BE2C (cell line): ENCODE measurements at regions not wholly inside any gene's neighbourhood (a gene's known extent, or its start where the extent isn't known, plus 50 kb on each side); places are given as distances from the start of the nearest gene placed in this dataset.

ENCODE experiments used
- DNase-seq: peaks from one replicate; pipeline ENCODE4 v3.0.0-alpha.2; 2020
- H3K27me3 ChIP-seq: fragments of 250-450 bp; sonication (Bioruptor Pico); 2 replicates; pipeline ENCODE4 v1.5.1; 2020; ENCODE audit warnings: mild to moderate bottlenecking
- H3K36me3 ChIP-seq: fragments of 250-450 bp; sonication (Bioruptor Pico); 2 replicates; pipeline ENCODE4 v1.5.1; 2020; ENCODE audit warnings: mild to moderate bottlenecking
- H3K4me1 ChIP-seq: fragments of 250-450 bp; sonication (Bioruptor Pico); 2 replicates; pipeline ENCODE4 v1.5.1; 2020
- H3K4me3 ChIP-seq: 2 replicates; pipeline ENCODE4 v1.5.1; 2011; ENCODE audit warnings: low read depth, low read length
- H3K9me3 ChIP-seq: fragments of 250-450 bp; sonication (Bioruptor Pico); 2 replicates; pipeline ENCODE4 v1.5.1; 2020
- CTCF ChIP-seq: IDR thresholded peaks from 2 replicates; pipeline ENCODE4 v1.5.1; 2012; ENCODE audit warnings: mild to moderate bottlenecking, low read depth, low read length

- Histone ChIP-seq H3K4me1 (no peaks in the 10 kb centered on the region), H3K27me3 (no peaks in the 10 kb centered on the region), H3K36me3 (no peaks in the 10 kb centered on the region), H3K9me3 (no peaks in the 10 kb centered on the region; the same call in 1 of the 2 replicates), H3K4me3 (no peak overlapping the region)
- no peak for TF ChIP-seq CTCF
- no peak for DNase-seq
Observed at GRCh38 chr6:137685798-137686375, 181.2 kb upstream of the TNFAIP3 start.

GRCh38 chr6:137687818-137688217 is 179.2 kb upstream of the TNFAIP3 start:
- Histone ChIP-seq H3K4me1 (no peaks in the 10 kb centered on the region), H3K9me3 (no peaks in the 10 kb centered on the region; the same call in 1 of the 2 replicates), H3K27me3 (no peaks in the 10 kb centered on the region), H3K4me3 (no peak overlapping the region), H3K36me3 (no peaks in the 10 kb centered on the region)
- no peak for TF ChIP-seq CTCF
- DNase-seq = no peak

GRCh38 chr6:137688230-137688971 is 178.7 kb upstream of the TNFAIP3 start:
- no peak for TF ChIP-seq CTCF
- Histone ChIP-seq H3K9me3 (no peaks in the 10 kb centered on the region; the same call in 1 of the 2 replicates), H3K27me3 (no peaks in the 10 kb centered on the region), H3K4me3 (no peak overlapping the region), H3K36me3 (no peaks in the 10 kb centered on the region), H3K4me1 (no peaks in the 10 kb centered on the region)
- DNase-seq = no peak

DNA sequence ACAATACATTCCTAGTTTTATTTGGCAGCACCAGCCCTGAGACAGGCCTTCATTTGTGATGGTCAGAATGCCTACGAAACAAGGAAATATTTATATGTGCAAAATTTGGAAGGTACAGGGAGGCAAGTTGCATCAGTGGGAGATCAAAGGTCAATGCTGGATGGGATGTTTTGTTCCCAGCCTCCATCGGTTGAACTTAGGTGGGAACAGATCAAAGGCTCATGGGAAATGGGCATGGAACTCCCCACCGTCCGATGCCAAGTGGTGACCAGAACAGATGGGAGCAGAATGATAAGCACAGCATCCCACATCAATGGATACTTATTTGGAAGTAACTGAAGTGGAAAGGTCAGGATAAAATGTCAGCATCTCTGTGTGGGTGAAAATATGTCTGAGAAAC is 177.7 kb upstream of the TNFAIP3 start:
- Histone ChIP-seq H3K4me1 (no peaks in the 10 kb centered on the region), H3K27me3 (no peaks in the 10 kb centered on the region), H3K4me3 (no peak overlapping the region), H3K9me3 (no peaks in the 10 kb centered on the region; the same call in 1 of the 2 replicates), H3K36me3 (no peaks in the 10 kb centered on the region)
- DNase-seq = no peak
- no peak for TF ChIP-seq CTCF

GRCh38 chr6:137690034-137690433 is 177.0 kb upstream of the TNFAIP3 start:
- H3K27me3 ChIP-seq = no peaks in the 10 kb centered on the region
- DNase-seq = no peak
- no peaks in the 10 kb centered on the region; the same call in 1 of the 2 replicates for H3K9me3 ChIP-seq
- no peak for TF ChIP-seq CTCF
- no peaks in the 10 kb centered on the region for H3K36me3 ChIP-seq
- no peaks in the 10 kb centered on the region for H3K4me1 ChIP-seq
- no peak overlapping the region for H3K4me3 ChIP-seq

GRCh38 chr6:137690721-137691120 is 176.3 kb upstream of the TNFAIP3 start:
- no peaks in the 10 kb centered on the region for H3K36me3 ChIP-seq
- no peak for DNase-seq
- H3K9me3 ChIP-seq = no peaks in the 10 kb centered on the region; the same call in 1 of the 2 replicates
- TF ChIP-seq CTCF = no peak
- H3K4me1 ChIP-seq = no peaks in the 10 kb centered on the region
- H3K27me3 ChIP-seq = no peaks in the 10 kb centered on the region
- no peak overlapping the region for H3K4me3 ChIP-seq
